ENCODE measurements at regions not wholly inside any gene's neighbourhood (a gene's known extent, or its start where the extent isn't known, plus 50 kb on each side); places are given as distances from the start of the nearest gene placed in this dataset.

DNA sequence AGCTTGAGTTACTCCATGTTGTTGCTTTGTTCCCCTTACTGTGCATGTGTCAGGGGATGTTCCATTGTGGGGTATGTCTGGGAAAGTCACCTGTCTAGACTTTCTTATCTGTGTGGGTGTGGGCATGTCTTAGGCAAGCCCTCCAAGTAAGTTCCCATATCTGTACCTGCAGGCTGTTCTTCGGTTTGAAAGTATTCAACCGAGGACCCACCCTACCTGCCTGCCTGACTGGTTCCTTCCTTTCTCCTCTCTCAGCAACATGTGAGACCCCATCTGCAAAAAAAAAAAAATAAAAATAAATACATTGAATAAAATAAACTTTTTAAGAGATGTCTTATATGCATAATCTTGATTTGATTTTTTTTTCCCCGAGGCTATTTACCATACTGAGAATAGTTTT is 622.7 kb downstream of the TDRD15 start:
- H3K9me2 ChIP-seq (replicated peaks; ENCODE audit: insufficient read depth, low read length): no peaks in the 10 kb centered on the region
- H3K4me2 ChIP-seq (ENCODE audit: low read depth, low read length, poor library complexity, severe bottlenecking): no peak overlapping the region
- no peaks in the 10 kb centered on the region for H3K79me2 ChIP-seq (ENCODE audit: insufficient read depth, low read length)
- no peak overlapping the region for H3K27ac ChIP-seq (ENCODE audit: low read depth, low read length)
- no peaks in the 10 kb centered on the region for H3K9me3 ChIP-seq (ENCODE audit: insufficient read depth, low read length)
- no peak overlapping the region for H3K4me3 ChIP-seq (ENCODE audit: insufficient read depth, low read length, poor library complexity, severe bottlenecking)
- H2AFZ ChIP-seq (ENCODE audit: low read depth, low read length, severe bottlenecking): no peak overlapping the region
- H3K36me3 ChIP-seq (ENCODE audit: low read length): no peaks in the 10 kb centered on the region
- H3K27me3 ChIP-seq (ENCODE audit: low read length): no peaks in the 10 kb centered on the region
- TF ChIP-seq EZH2phosphoT487 (conservative IDR thresholded peaks at IDR 0.05; ENCODE audit: low read length): no peak
- TF ChIP-seq, protein P1, sequence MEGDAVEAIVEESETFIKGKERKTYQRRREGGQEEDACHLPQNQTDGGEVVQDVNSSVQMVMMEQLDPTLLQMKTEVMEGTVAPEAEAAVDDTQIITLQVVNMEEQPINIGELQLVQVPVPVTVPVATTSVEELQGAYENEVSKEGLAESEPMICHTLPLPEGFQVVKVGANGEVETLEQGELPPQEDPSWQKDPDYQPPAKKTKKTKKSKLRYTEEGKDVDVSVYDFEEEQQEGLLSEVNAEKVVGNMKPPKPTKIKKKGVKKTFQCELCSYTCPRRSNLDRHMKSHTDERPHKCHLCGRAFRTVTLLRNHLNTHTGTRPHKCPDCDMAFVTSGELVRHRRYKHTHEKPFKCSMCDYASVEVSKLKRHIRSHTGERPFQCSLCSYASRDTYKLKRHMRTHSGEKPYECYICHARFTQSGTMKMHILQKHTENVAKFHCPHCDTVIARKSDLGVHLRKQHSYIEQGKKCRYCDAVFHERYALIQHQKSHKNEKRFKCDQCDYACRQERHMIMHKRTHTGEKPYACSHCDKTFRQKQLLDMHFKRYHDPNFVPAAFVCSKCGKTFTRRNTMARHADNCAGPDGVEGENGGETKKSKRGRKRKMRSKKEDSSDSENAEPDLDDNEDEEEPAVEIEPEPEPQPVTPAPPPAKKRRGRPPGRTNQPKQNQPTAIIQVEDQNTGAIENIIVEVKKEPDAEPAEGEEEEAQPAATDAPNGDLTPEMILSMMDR (IDR thresholded peaks at IDR 0.05; ENCODE audit: insufficient read depth, low read length, poor library complexity, severe bottlenecking): no peak
- no peaks in the 10 kb centered on the region for H4K20me1 ChIP-seq (ENCODE audit: low read depth, low read length)
- H3F3A ChIP-seq (ENCODE audit: insufficient read depth): no peaks in the 10 kb centered on the region
- H3K9ac ChIP-seq (ENCODE audit: low read length): no peak overlapping the region

DNA sequence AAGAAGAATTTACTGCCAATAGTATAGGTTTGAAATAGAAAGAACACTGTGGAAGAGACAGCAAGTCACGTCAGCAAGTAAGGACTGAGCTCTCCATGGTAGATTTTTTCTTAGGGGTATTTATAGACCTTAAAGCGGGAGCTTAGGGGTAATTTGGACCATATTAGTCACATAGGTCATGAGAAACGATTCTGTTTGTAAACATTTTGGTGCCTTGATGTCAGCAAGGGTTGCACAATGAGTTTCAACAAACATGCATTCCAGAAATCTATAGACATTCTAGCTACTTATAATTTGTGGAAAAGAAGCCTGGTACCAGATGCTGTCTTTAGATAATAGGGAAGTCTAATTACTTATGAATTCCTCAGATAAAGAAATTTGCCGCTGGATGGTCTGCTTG is 624.7 kb downstream of the TDRD15 start:
- H3F3A ChIP-seq (ENCODE audit: insufficient read depth): no peaks in the 10 kb centered on the region
- H4K20me1 ChIP-seq (ENCODE audit: low read depth, low read length): 0 out of 2 replicates have a peak, but pooled peaks cover 3% of the 10 kb centered on the region
- no peak overlapping the region for H3K4me3 ChIP-seq (ENCODE audit: insufficient read depth, low read length, poor library complexity, severe bottlenecking)
- H2AFZ ChIP-seq (ENCODE audit: low read depth, low read length, severe bottlenecking): no peak overlapping the region
- H3K4me2 ChIP-seq (ENCODE audit: low read depth, low read length, poor library complexity, severe bottlenecking): no peak overlapping the region
- H3K9me2 ChIP-seq (replicated peaks; ENCODE audit: insufficient read depth, low read length): no peaks in the 10 kb centered on the region
- H3K36me3 ChIP-seq (ENCODE audit: low read length): no peaks in the 10 kb centered on the region
- TF ChIP-seq EZH2phosphoT487 (conservative IDR thresholded peaks at IDR 0.05; ENCODE audit: low read length): no peak
- TF ChIP-seq, protein P1 (IDR thresholded peaks at IDR 0.05; ENCODE audit: insufficient read depth, low read length, poor library complexity, severe bottlenecking): no peak
- no peak overlapping the region for H3K27ac ChIP-seq (ENCODE audit: low read depth, low read length)
- H3K27me3 ChIP-seq (ENCODE audit: low read length): no peaks in the 10 kb centered on the region
- H3K79me2 ChIP-seq (ENCODE audit: insufficient read depth, low read length): no peaks in the 10 kb centered on the region
- H3K9me3 ChIP-seq (ENCODE audit: insufficient read depth, low read length): no peaks in the 10 kb centered on the region
- no peak overlapping the region for H3K9ac ChIP-seq (ENCODE audit: low read length)

DNA sequence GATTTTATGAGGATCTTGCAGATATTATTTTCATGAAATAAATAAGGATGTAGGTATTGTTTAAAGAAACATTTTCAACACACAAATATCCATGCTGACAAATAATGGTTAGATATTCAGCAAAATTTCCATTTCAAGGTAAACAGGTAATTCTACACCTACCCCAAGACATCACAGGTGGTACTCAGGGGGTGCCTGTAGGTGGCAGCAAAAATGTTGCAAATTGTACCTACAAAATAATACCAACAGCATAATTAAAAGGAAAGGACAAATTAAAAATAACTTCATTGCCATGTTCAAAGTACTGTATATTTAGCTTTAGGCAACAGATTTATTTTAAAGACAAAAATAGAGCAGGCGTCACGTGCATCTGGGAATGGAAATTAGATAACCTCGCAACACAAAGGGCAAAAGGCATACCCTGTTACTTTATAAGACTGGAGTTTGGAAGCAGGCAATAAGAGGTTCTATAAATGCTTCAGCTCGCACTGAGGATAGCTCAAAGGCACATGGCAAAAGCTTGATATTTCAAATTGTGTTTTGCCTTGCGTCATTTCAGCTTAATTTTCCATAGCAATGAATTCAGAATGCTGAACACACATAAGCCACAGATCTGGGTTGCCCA is 630.5 kb downstream of the TDRD15 start:
- Histone ChIP-seq H3F3A (ENCODE audit: insufficient read depth) (no peaks in the 10 kb centered on the region), H3K27me3 (ENCODE audit: low read length) (no peaks in the 10 kb centered on the region), H4K20me1 (ENCODE audit: low read depth, low read length) (0 out of 2 replicates have a peak, but pooled peaks cover 5% of the 10 kb centered on the region), H3K27ac (ENCODE audit: low read depth, low read length) (no peak overlapping the region), H3K9me2 (replicated peaks; ENCODE audit: insufficient read depth, low read length) (no peaks in the 10 kb centered on the region), H3K36me3 (ENCODE audit: low read length) (no peaks in the 10 kb centered on the region), H3K9me3 (ENCODE audit: insufficient read depth, low read length) (no peaks in the 10 kb centered on the region), H3K9ac (ENCODE audit: low read length) (no peak overlapping the region), H2AFZ (ENCODE audit: low read depth, low read length, severe bottlenecking) (no peak overlapping the region), H3K79me2 (ENCODE audit: insufficient read depth, low read length) (no peaks in the 10 kb centered on the region), H3K4me2 (ENCODE audit: low read depth, low read length, poor library complexity, severe bottlenecking) (no peak overlapping the region), H3K4me3 (ENCODE audit: insufficient read depth, low read length, poor library complexity, severe bottlenecking) (no peak overlapping the region)
- TF ChIP-seq, protein P1 (IDR thresholded peaks at IDR 0.05; ENCODE audit: insufficient read depth, low read length, poor library complexity, severe bottlenecking): peak; percentile 28
- TF ChIP-seq EZH2phosphoT487 (conservative IDR thresholded peaks at IDR 0.05; ENCODE audit: low read length): no peak
